NCI-H1048 (cell line): ENCODE measurements at regions not wholly inside any gene's neighbourhood (a gene's known extent, or its start where the extent isn't known, plus 50 kb on each side); places are given as distances from the start of the nearest gene placed in this dataset.
"Not testable (repeated sequence)": the region's sequence is repeated elsewhere in the genome, so short reads cannot be mapped to it uniquely, and the experiment has no call there.

Experiments used
- DNase-seq: peaks from one replicate; lab custom pipeline; 2025; lab: John Stamatoyannopoulos, UW

DNA sequence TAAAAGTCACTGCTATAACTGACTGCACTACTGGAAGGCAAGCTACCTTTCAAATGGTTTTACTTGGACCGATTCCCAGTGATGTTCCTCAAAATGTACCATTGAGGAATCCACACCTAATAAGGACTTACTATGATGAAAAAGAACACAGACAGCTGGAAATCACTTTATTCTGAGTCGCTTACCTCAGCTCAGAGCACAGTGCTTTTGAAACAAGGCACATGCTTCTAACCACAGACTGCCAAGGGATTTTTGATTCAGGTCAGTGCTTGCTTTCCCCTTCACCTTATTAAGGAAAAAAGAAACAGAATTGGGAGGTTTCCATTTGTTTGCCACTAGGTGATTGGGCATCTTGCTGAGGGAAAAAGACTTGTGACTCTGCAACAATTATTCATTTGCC is 707.5 kb upstream of the FSHR start:
- no peak for DNase-seq

GRCh38 chr2:49860834-49861233 is 706.5 kb upstream of the FSHR start:
- DNase-seq: no peak

GRCh38 chr2:49860170-49860569 is 705.9 kb upstream of the FSHR start:
- no peak for DNase-seq

GRCh38 chr2:49858657-49859056 is 704.3 kb upstream of the FSHR start:
- no peak for DNase-seq

DNA sequence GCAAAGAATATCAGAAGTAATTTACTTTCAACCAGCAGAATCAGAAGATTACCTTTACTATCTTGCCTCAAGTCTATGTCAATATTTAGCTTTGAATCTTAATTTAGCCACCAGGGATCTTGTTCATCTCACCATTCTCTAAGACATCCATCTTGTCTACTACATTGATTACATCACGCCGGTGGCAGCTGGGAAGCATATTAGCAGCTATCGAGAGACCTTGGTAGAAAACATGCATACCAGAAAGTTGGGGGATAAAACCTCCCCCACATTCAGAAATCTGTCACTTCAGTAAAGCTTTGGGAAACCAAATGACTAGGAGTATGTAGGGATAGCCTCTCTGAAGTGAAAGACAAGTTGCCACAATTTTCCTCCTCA is 703.8 kb upstream of the FSHR start:
- DNase-seq: no peak

GRCh38 chr2:49857371-49858112 is 703.2 kb upstream of the FSHR start:
- DNase-seq: no peak

DNA sequence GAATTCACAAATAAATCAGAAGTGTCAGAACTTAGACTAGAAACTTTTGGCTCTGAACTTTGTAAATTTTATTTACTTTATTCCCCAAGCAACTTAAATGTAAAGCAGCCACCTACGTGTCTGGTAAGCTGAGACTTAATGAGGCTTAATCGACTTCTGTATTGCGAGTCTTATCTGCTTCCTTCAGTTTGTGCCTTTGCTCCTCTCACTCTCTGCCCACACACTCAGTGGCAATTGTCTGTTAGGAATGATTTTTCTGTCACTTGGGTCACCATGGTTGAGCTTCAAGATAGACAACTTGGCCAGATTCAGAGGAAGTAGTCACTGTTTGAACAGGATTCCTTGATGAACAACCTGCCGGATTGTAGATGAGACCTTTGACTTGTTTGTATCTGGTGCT is 691.4 kb upstream of the FSHR start:
- no peak for DNase-seq

- no peak for DNase-seq
These were observed 690.7 kb upstream of the FSHR start for GRCh38 chr2:49845021-49845420.

GRCh38 chr2:49844113-49844512 is 689.8 kb upstream of the FSHR start:
- DNase-seq: not testable (repeated sequence)

DNA sequence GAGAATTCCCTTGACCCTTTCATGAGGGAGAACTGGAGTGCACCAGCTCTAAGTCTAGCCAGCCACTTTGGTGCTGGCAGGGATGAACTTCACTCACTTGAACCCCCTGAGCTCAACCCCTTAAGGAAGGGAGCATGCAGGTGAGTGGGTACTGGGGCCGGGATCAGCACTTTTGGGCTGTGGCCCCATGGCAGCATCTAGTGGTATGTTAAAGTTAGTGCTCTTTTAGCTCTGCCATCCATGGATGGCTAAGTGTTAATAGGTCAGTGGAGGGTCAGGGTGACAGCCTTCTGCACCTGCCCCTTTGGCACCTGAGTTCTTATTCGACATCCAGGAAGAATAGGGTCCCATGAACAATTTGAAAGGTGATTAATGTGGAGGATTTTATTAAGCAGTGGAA is 689.0 kb upstream of the FSHR start:
- no peak for DNase-seq

DNA sequence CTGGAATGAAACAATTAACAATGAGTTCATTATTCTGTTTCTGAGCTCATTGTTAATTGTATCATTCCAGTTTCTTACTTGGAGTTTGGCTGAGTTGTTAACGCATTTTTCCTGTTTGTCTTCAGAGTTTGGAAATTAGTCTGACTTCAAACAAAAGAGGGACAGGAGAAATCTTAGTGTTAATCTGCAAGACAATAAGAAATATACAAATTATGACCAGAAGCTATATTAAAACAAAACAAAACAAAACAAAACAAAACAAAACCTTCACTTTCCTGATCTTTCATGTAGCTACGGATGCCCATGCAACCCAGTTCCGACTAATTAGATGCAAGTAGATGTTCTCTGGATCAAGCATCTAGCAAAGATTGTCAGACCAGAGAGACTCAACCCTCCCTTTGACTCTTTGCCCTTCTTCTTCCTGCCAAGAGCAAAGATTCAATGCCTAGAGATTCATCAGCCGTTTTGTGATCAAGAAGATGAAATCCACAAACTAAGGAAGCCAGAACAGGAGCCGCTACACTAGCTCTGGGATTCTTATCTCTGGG is 686.2 kb upstream of the FSHR start:
- no peak for DNase-seq

GRCh38 chr2:49839818-49840217 is 685.5 kb upstream of the FSHR start:
- no peak for DNase-seq

DNA sequence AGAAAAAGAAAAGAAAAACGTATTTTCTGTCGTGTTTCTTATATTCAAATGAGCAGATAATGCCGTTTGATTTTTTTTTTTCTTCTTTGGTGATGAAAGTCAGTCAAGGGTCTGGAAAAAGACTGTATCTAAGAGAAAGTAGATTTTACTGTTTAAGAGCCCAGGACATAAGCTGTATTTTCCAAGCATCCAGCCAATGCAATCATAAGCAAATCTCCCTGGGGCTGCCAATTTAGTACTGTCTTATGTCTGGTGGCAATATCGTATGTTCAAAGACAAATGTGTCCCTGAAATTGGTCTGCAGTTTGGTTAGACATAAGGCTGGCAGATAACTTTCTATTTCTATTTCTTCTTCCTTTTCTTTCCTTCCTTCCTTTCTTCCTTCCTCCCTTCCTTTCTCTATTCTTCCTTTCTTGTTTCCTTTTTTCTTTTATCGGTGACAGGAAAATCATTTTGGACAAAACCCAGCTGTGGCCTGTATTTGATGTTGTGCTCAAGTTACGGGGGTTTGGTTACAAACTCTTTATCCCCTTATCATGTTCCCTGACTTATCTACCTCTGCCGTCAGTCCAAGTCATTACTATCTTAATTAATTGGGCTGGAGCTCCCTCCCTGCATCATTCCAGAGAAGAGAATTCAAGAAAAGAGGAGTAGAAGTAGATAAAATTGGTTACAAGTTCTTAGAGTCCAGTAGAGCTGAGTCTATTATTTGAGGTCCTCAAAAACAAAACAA is 683.4 kb upstream of the FSHR start:
- no peak for DNase-seq

DNA sequence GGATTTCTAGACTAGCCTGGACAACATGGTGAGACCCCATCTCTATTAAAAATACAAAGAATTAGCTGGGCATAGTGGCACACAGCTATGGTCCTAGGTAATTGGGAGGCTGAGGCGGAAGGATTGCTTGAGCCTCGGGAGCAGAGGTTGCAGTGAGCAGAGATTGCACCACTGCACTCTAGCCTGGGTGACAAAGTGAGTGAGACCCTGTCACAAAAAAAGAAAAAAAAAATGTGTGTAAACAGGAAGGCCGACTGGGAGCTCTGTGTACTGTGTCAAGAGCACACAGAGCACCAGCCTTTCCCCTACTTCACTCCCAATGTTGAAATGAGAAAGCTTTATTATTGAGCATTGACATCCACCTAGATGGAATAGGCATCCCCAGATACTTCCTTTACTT is 681.7 kb upstream of the FSHR start:
- no peak for DNase-seq

DNA sequence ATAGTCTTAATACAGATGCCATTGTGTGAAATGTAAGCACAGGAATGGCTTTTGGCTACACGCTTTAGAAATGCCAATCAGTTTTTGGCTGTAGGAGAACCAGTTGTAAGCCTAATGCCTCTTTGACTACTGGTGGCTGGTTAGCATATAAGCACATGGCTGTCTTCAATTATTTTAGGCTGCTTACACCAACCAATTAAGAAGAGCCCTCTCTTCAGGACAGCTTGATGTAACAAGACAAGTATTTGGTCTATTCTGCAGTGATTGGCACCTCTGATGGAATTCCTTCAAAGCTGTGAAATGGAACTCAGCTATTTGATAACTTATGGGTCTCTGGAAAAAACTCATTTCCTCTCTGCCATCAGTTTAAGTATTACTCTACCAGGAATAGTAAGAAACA is 680.1 kb upstream of the FSHR start:
- DNase-seq: no peak

GRCh38 chr2:49832555-49832954 is 678.2 kb upstream of the FSHR start:
- no peak for DNase-seq

- no peak for DNase-seq
These were observed 677.5 kb upstream of the FSHR start for GRCh38 chr2:49831698-49832367.

- DNase-seq: no peak
These were observed 676.5 kb upstream of the FSHR start for GRCh38 chr2:49830846-49831245.

- no peak for DNase-seq
These were observed 673.1 kb upstream of the FSHR start for GRCh38 chr2:49827366-49827765.

DNA sequence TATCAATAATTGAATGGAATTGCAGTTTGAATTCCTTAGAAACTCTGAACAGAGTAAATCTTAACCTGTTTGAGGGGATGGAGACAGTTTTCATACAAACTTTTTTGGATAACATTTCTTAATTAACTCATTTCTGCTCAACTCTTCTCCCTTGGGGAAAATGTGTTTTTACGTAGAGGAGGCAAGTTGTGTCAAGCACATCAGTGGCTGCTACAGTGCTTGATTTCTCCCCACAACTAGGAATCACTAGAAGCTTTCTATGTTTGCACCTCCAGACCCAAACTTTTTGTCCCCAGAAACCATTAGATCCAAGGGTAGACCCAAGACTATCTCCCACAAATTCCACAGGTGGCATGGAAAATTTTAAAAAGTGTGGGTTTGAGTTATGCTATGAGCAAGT is 658.9 kb upstream of the FSHR start:
- DNase-seq: no peak

- no peak for DNase-seq
These were observed 658.4 kb upstream of the FSHR start for GRCh38 chr2:49812730-49813129.

GRCh38 chr2:49811502-49811901 is 657.2 kb upstream of the FSHR start:
- DNase-seq: no peak

DNA sequence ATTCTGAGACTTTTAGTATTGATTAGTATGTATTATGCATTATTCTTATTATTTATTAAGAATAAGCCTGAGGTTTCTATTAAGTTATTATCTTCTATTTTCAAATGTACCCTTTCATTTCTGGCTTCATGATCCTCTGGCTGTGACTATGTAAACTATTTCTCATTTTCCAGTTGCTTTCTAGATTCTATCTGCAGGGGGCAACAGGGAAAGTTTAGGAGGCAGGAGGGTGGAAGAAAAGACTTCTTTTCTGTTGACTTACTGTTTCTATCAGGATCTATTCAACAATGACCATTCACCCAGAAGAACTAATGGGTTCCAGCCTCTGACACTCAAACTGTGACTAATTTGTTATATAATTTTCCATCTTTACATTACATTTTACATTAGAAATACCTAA is 653.4 kb upstream of the FSHR start:
- DNase-seq: no peak
